DMS79 (cell line): ENCODE measurements at regions not wholly inside any gene's neighbourhood (a gene's known extent, or its start where the extent isn't known, plus 50 kb on each side); places are given as distances from the start of the nearest gene placed in this dataset.

Experiments used
- DNase-seq: peaks from one replicate; lab custom pipeline; 2025; lab: John Stamatoyannopoulos, UW

DNA sequence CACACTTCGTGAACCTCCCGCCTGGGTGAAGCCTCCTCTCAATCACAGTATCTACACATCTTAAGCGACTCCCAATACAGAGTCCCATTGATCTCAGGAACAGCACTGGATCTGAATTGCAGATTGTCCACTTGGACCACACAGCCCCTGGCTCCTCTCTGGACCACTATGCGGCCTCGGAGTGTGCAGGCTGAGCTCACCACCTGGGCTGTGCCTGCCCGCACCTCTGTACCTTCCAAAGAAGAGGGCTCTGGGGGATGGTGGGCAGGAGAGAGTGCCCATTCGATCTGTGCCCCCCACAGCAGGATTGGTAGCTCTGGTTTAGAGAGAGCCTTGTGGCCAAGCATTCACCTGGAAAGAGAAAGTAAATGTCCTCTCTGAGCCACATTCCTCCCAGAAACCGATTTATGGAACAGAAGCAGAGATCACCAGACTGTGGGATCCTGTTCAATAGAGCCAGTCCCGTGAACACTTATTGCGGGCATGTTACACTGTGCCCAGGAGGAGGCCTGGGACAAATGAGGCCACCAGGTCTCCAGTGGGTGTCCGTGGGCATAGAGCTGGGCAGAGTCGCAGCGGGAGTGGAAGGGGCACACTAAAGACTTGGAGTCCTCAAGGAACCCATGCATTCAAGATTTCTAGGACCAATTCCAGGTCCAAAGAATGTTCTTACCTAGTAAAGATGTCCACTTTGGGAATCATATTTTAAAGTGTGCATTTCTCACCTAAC lies 141.6 kb upstream of the SOX1 start:
- DNase-seq, result no peak

- DNase-seq, result no peak
Measured at GRCh38 chr13:111926501-111927180, 140.3 kb upstream of the SOX1 start.

- no peak for DNase-seq
Measured at GRCh38 chr13:111927181-111927540, 139.8 kb upstream of the SOX1 start.

DNA sequence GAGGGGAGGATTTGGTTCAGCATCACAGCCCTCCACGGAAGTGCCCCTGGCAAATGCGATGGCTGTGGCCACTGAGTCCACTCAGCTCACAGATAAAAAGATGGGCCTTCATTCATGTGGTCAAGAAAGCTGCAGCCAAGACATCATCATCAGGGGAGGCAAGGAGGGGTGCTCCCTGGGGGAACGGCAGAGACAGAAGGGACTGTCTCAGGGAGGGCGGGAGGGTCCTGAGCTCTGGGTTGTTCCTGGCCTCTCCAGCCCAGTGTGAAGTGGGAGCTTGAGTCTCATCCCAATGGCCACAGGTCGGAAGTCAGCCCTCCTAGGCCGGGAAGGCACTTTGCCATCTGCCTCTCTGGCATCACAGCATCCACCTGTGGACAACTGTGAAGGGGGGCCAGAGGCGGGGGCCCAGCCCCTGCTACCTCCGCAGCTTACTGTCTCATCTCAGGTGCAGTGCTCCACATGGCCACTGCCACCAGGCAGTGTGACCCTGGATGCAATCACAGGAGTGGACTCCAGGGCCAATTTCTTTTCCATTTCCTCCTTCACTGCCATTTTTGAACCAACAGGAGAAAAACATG lies 137.8 kb upstream of the SOX1 start:
- no peak for DNase-seq

DNA sequence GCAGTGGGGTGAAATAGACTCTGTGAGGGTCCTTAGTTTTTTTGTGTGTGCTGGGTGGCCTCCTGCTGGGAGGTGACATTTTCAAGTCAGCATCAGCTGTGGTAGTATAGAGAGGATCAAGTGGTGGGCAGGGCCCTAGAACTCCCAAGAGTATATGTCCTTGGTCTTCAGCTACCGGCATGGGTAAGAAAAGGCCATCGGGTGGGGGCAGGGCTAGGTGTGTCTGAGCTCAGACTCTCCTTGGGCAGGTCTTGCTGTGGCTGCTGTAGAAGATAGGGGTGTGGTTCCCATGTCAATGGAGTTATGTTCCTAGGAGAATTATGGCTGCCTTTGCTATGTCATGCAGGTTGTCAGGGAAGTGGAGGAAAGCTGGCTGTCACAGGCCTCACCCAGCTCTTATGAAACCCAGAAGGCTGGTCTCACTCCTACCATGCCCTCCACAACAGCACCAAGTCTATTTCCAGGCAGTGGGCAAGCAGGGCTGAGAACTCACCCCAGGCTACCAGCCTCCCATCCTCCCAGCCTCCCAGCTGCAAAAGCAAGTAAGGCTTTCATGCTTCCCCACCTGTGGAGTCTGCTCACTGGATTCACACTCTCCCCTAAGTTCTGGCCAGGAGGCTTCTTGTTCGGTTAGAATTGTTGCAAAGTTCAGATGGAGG lies 130.6 kb upstream of the SOX1 start:
- DNase-seq, result no peak

- peak; percentile 64 for DNase-seq
Measured at GRCh38 chr13:111937777-111938311, 129.1 kb upstream of the SOX1 start.

DNA sequence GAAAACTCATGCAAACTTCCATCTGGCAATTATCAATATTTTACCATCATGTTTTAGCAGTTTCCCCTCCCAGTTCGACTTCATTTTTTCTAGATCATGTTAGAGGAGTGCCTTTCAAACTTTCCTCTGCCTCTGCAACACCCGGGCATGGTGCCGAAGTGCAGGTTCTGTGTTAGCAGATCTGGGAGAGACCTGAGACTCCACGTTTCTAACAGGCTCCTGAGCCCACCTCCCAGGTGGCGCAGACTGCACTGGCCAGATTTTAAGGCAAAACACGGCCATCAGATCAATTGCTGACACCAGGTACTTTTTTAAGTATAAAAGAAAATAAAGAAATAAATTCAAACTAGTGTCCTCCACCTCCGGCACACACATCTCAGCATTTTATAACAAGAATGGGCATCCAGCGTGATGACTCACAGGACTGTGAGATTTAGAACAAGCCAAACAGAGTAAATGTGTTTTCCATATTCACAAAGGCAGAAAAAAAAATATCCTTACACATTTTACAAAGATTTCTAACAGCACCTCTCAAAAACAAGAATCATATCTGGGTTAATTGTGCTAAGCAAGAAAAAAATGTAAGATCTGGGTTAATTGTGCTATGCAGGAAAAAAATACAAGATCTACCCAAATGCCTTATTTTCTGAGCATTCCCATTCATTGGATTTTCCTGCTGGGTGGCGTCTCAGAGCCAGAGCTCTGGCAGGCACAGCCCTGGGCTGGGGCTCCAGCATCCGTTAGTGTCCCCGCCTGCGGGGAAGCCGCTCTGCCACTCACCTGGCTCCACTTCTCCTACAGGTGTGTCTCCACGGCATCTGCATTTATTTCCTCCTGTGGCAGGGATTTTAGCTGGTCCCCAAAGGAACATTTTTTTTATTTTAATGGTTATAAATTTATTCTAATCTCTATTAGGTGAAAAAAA lies 127.9 kb upstream of the SOX1 start:
- DNase-seq, result no peak

GRCh38 chr13:111939666-111940278 lies 127.2 kb upstream of the SOX1 start:
- no peak for DNase-seq

DNA sequence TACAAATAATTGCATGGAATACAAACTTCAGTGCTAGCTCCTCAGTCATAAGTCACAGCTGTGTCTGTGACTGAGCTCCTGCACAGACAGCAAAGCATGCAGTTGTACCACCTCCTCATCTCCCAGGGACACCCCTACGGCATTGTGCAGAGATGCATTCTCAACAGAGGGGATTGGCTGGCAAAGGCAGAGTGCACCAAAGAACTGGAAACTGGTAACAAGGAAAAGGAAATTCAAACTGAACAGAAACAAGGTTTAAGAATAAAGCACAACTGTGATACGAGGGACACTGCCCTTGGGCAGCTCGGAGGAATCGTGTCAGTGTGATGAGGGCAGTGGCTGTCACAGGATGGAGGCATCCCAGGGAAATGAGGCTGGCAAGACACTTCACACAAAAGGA lies 126.1 kb upstream of the SOX1 start:
- DNase-seq, result no peak

DNA sequence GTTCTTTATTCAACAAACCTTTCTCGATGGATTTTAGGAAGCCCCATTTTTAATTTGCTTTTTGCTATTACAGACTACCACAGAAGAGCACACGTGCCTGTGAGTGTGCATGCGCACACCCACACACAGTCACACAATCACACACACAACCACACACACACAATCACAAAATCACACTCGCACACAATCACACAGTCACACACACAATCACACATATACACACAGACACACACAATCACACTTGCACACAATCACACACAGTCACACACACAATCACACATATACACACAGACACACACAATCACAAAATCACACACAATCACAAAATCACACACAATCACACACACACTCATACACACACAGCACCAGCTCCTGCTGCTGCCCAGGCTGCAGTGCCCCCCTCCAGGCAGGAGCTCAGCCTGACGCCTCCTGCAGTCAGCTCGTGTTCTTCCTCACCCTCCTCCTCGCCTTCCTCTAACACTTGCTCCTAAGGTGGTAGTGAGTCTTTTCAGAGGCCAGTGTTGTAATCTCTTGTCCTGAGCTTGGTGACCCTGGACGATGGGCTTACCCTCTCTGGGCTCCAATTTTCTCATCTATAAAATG lies 125.0 kb upstream of the SOX1 start:
- DNase-seq, result no peak

GRCh38 chr13:111943229-111943795 lies 123.6 kb upstream of the SOX1 start:
- DNase-seq, result no peak

GRCh38 chr13:111944171-111944583 lies 122.8 kb upstream of the SOX1 start:
- no peak for DNase-seq

DNA sequence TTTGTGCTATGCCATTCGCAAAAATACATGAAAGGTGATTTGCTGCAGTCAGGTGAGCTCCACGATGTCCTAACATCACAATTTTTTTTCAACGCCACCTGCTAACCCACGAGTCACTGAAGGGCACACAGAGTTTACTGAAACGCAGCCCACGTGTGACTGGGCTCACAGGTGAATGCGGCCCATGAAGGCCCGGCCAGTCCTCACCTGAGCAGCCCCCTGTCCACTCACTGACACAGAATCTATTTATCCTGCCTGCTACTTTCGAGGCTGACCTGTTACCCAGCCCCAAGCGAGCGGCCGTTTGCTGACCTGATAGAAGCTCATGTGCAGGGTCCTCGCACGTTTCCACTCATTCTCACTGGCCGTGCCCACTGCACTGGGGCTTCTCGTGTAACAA lies 121.9 kb upstream of the SOX1 start:
- no peak for DNase-seq

GRCh38 chr13:111946214-111946613 lies 120.7 kb upstream of the SOX1 start:
- DNase-seq, result no peak

DNA sequence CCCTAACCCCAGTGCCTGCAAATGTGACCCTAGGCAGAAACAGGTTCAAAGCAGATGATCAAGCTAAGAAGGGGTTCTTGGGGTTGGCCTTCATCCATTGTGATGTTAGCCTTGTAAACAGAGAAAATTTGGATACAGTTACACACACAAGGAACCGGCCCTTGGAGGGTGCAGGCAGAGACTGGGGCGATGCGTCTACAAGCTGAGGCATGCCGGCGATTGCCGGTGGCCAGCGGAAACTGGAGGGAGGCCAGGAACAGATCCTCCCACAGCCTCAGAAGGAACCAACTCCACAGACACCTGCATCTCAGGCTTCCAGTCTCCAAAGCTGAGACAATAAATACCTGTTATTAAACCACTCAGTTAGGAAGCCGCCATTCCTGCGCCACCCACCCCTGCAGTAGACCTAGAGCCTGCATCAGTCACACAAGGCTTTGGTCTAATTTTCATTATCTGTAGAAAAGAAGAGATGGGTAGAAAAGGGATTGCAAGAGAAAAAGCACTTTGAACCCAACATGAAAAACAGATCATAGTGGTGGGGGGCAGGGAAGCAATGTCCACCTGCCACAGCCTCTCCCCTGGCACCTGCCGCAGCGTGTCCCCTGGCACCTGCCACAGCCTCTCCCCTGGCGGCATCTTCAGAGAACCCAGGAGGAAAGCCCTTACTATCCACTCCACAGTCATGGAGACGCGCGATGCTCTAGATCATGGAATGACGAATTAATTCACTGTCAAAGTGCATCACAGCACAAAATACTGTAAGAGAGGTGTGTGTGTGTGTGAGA lies 119.7 kb upstream of the SOX1 start:
- DNase-seq, result peak; percentile 91

DNA sequence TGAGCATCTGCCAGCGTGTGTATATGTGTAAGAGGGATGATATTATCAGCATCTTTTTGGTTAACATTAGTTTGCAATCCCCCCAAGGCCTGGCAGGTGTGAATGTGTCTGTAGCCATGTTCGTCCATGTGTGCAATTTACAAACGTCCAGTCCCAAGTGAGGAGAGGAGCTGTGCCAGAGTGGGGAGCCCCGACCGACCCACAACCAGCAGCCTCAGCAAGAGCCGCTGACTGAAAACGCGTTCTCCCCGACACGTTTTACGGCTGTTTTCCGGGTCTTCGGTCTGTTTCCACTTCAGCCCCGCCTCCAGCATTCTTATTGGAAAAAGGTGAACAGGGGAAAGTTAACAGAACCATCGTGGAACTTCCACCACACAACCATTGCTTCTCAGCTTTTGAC lies 119.1 kb upstream of the SOX1 start:
- no peak for DNase-seq

DNA sequence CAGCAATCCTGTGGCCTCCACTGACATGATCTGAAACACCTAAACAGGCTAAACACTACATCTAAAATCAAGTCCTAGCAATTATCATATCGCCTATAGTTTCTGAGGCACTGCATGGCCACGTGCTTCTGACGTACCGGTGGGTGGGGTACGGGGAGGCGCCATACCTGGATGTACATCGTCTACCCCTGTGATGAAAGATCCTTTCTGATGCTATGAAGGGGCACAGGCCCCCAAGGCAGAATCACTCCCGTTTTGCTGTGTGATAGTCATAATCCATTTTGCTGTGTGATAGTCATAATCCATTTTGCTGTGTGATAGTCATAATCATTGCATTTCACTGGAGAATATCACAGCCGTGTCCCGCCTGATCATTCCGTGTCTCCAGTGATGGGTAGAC lies 118.7 kb upstream of the SOX1 start:
- DNase-seq, result no peak

DNA sequence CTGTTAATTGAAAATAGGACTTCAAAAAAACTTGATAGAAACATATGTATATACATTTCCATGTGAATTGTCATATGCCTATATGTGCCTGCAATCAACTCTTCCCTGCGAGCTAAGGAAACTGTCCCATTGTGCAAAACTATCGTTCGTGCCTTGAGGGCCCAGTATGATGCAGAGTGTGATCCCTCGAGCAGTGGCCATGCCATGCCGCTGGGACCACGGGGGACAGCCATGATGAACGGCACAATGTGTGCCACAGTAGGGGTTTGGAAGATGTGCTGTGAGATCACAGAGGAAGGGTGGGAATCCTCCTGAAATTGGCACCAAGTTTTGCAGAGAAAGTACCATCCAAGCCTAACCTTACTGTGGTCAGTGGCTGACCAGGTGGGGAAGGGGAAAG lies 118.1 kb upstream of the SOX1 start:
- DNase-seq, result no peak

- DNase-seq, result no peak
Measured at GRCh38 chr13:111949311-111949710, 117.6 kb upstream of the SOX1 start.

DNA sequence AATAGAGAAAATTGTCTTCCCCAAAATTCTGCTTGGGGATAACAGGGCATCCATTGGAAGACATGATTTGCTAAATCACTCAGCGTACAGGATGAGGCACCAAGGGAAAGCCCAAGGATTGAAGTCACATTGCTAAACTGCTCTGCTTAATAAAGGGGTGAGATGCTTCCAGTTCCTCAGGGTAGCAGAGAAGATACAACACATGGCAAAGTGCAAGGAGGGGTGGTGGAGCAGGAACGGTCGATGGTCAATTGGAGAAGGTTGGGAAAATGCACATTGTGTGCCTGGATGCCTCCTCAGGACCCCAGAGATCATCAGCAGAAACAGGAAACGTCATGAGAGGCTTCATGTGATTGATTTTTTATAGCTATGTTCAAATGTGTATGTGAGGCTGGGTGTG lies 116.3 kb upstream of the SOX1 start:
- DNase-seq, result no peak
